Liver (tissue), 7 donors: ENCODE measurements at regions not wholly inside any gene's neighbourhood (a gene's known extent, or its start where the extent isn't known, plus 50 kb on each side); places are given as distances from the start of the nearest gene placed in this dataset.

Experiments
- DNase-seq: peaks from one replicate; pipeline ENCODE4 v3.0.0-alpha.2; 2017; ENCODE audit warnings: low spot score
- H3K27ac ChIP-seq, 2 donors: one replicate each; pipeline ENCODE4 v1.7.0; 2013; ENCODE audit warnings: inconsistent platforms in 2 of 2, low read length in 2 of 2, control low read depth in 1 of 2, low read depth in 1 of 2, mild to moderate bottlenecking in 1 of 2
- H3K27me3 ChIP-seq, 4 donors: one replicate each; pipeline versions ENCODE4 v1.6.1 to v1.7.0; 2013; ENCODE audit warnings: low read length in 3 of 4, inconsistent platforms in 1 of 4, mild to moderate bottlenecking in 1 of 4, moderate library complexity in 1 of 4; ENCODE audit not compliant: control insufficient read depth in 4 of 4, insufficient read depth in 4 of 4
- H3K36me3 ChIP-seq, 4 donors: one replicate each; pipeline versions ENCODE4 v1.6.1 to v1.7.0; 2013; ENCODE audit warnings: low read length in 3 of 4, mild to moderate bottlenecking in 3 of 4, low read depth in 1 of 4, moderate library complexity in 1 of 4; ENCODE audit not compliant: control insufficient read depth in 4 of 4, insufficient read depth in 3 of 4
- H3K4me1 ChIP-seq, 4 donors: one replicate each; pipeline versions ENCODE4 v1.6.1 to v1.7.0; 2013; ENCODE audit warnings: low read length in 3 of 4, mild to moderate bottlenecking in 3 of 4, moderate library complexity in 1 of 4; ENCODE audit not compliant: control insufficient read depth in 4 of 4, insufficient read depth in 4 of 4
- H3K4me3 ChIP-seq, 3 donors: one replicate each; pipeline versions ENCODE4 v1.6.1 to v1.7.0; 2013; ENCODE audit warnings: low read length in 3 of 3, control low read depth in 1 of 3, low read depth in 1 of 3, mild to moderate bottlenecking in 1 of 3
- H3K9ac ChIP-seq, 2 donors: one replicate each; pipeline ENCODE4 v1.7.0; 2013; ENCODE audit warnings: low read length in 2 of 2, mild to moderate bottlenecking in 2 of 2, moderate library complexity in 2 of 2, control low read depth in 1 of 2, low read depth in 1 of 2
- H3K9me3 ChIP-seq, 4 donors: one replicate each; pipeline versions ENCODE4 v1.6.1 to v1.7.0; 2013; ENCODE audit warnings: low read length in 3 of 4; ENCODE audit not compliant: control insufficient read depth in 4 of 4
- ATF3 ChIP-seq: IDR thresholded peaks from 2 replicates; pipeline ENCODE4 v1.6.1; 2016; ENCODE audit warnings: antibody characterized with exemption
- CTCF ChIP-seq: fragments of 150-350 bp; IDR thresholded peaks from 2 replicates; pipeline ENCODE4 v1.5.1; 2017; ENCODE audit warnings: improper control_type of control experiment, low read depth, low read length; ENCODE audit not compliant: missing input control
- EGR1 ChIP-seq, 2 donors: IDR thresholded peaks; 2 replicates each; pipeline ENCODE4 v1.6.1; 2016 to 2018; ENCODE audit warnings: antibody characterized with exemption in 2 of 2, low read depth in 2 of 2
- FOXA1 ChIP-seq: IDR thresholded peaks from 2 replicates; pipeline ENCODE4 v1.6.1; 2016; ENCODE audit warnings: antibody characterized with exemption
- FOXA2 ChIP-seq: IDR thresholded peaks from 2 replicates; pipeline ENCODE4 v1.6.1; 2016; ENCODE audit warnings: antibody characterized with exemption
- GABPA ChIP-seq, 2 donors: IDR thresholded peaks in 1 of 2; conservative IDR thresholded peaks in 1 of 2; 2 replicates each; pipeline ENCODE4 v1.6.1; 2016; ENCODE audit warnings: antibody characterized with exemption in 2 of 2, mild to moderate bottlenecking in 1 of 2, moderate library complexity in 1 of 2
- HNF4A ChIP-seq, 2 donors: conservative IDR thresholded peaks; 2 replicates each; pipeline ENCODE4 v1.6.1; 2016; ENCODE audit warnings: antibody characterized with exemption in 2 of 2, mild to moderate bottlenecking in 2 of 2
- HNF4G ChIP-seq: IDR thresholded peaks from 2 replicates; pipeline ENCODE4 v1.6.1; 2016; ENCODE audit warnings: antibody characterized with exemption
- JUND ChIP-seq, 2 donors: IDR thresholded peaks; 2 replicates each; pipeline ENCODE4 v1.6.1; 2016; ENCODE audit warnings: antibody characterized with exemption in 2 of 2
- NR2F2 ChIP-seq: IDR thresholded peaks from 2 replicates; pipeline ENCODE4 v1.6.1; 2016; ENCODE audit warnings: antibody characterized with exemption
- RAD21 ChIP-seq, 2 donors: IDR thresholded peaks; 2 replicates each; pipeline ENCODE4 v1.6.1; 2016; ENCODE audit warnings: antibody characterized with exemption in 2 of 2, mild to moderate bottlenecking in 2 of 2
- REST ChIP-seq: IDR thresholded peaks from 2 replicates; pipeline ENCODE4 v1.6.1; 2016; ENCODE audit warnings: antibody characterized with exemption, mild to moderate bottlenecking
- RXRA ChIP-seq, 2 donors: IDR thresholded peaks; 2 replicates each; pipeline ENCODE4 v1.6.1; 2017 to 2018; ENCODE audit warnings: antibody characterized with exemption in 2 of 2, mild to moderate bottlenecking in 1 of 2
- SP1 ChIP-seq: IDR thresholded peaks from 2 replicates; pipeline ENCODE4 v1.6.1; 2018; ENCODE audit warnings: antibody characterized with exemption, mild to moderate bottlenecking
- TAF1 ChIP-seq: conservative IDR thresholded peaks from 2 replicates; pipeline ENCODE4 v1.6.1; 2016; ENCODE audit warnings: antibody characterized with exemption, mild to moderate bottlenecking
- YY1 ChIP-seq: IDR thresholded peaks from 2 replicates; pipeline ENCODE4 v1.6.1; 2016; ENCODE audit warnings: antibody characterized with exemption, mild to moderate bottlenecking
- ZBTB33 ChIP-seq: IDR thresholded peaks from 2 replicates; pipeline ENCODE4 v1.6.1; 2016; ENCODE audit warnings: antibody characterized with exemption
- TF ChIP-seq, protein P1 (sequence below): IDR thresholded peaks from 2 replicates; pipeline ENCODE4 v1.6.1; 2016; ENCODE audit warnings: antibody characterized with exemption
- donor health status: healthy.
- donor health status: healthy.
- donor health status: healthy.
- donor health status: healthy.

GRCh38 chrX:40503094-40503493, 77.7 kb upstream of the ATP6AP2 start (continued):
- no peak for TF ChIP-seq RXRA (IDR thresholded peaks at IDR 0.05)
- no peak for TF ChIP-seq RAD21 (IDR thresholded peaks at IDR 0.05)
- TF ChIP-seq CTCF: no peak
- no peak for TF ChIP-seq FOXA2
- no peak for TF ChIP-seq FOXA1

GRCh38 chrX:40502688-40503087, 78.1 kb upstream of the ATP6AP2 start:
- no peaks in the 10 kb centered on the region for H3K27me3 ChIP-seq
- DNase-seq: no peak
- no peaks in the 10 kb centered on the region for H3K9me3 ChIP-seq
- peaks cover 0 to 6% (median 1%) of the 10 kb centered on the region in 4 donors for H3K4me1 ChIP-seq
- H3K4me3 ChIP-seq: no peak overlapping the region
- TF ChIP-seq ATF3: no peak
- no peak for TF ChIP-seq SP1
- no peak for TF ChIP-seq REST
- no peak for TF ChIP-seq EGR1 (IDR thresholded peaks at IDR 0.05; ENCODE audit: low read depth in 2 of 2)
- TF ChIP-seq HNF4A (conservative IDR thresholded peaks at IDR 0.05): no peak
- no peak for TF ChIP-seq RAD21 (IDR thresholded peaks at IDR 0.05)
- no peak for TF ChIP-seq TAF1
- no peak for TF ChIP-seq CTCF
- TF ChIP-seq ZBTB33: no peak
- TF ChIP-seq FOXA2: no peak
- TF ChIP-seq, protein P1, sequence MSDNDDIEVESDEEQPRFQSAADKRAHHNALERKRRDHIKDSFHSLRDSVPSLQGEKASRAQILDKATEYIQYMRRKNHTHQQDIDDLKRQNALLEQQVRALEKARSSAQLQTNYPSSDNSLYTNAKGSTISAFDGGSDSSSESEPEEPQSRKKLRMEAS: no peak
- TF ChIP-seq HNF4G: no peak
- TF ChIP-seq NR2F2: no peak
- no peak for TF ChIP-seq GABPA (IDR thresholded peaks at IDR 0.05 in 1 of 2, conservative IDR thresholded peaks at IDR 0.05 in 1 of 2)
- no peak for TF ChIP-seq JUND (IDR thresholded peaks at IDR 0.05)
- no peak for TF ChIP-seq YY1
- no peak for TF ChIP-seq FOXA1
- TF ChIP-seq RXRA (IDR thresholded peaks at IDR 0.05): no peak
- H3K27ac ChIP-seq: no peak overlapping the region
- no peaks in the 10 kb centered on the region for H3K36me3 ChIP-seq
- no peak overlapping the region for H3K9ac ChIP-seq
